Astrocyte (in vitro differentiated cells and primary cell): ENCODE measurements at regions not wholly inside any gene's neighbourhood (a gene's known extent, or its start where the extent isn't known, plus 50 kb on each side); places are given as distances from the start of the nearest gene placed in this dataset.

ENCODE experiments used
- DNase-seq: peaks from one replicate; pipeline ENCODE4 v3.0.0-alpha.2; 2010; ENCODE audit warnings: low read depth
- FAIRE-seq: peaks from 2 replicates; lab custom pipeline; 2011; peaks lifted over from hg19 to GRCh38; lab: Jason Lieb, UNC
- H2AFZ ChIP-seq: 2 replicates; pipeline ENCODE4 v1.6.0; 2012; ENCODE audit warnings: low read depth, low read length, inconsistent platforms
- H3K27ac ChIP-seq: 2 replicates; pipeline ENCODE4 v1.5.1; 2011; ENCODE audit warnings: low read depth, low read length, inconsistent platforms
- H3K27me3 ChIP-seq: 2 replicates; pipeline ENCODE4 v1.6.0; 2011; ENCODE audit warnings: low read length, inconsistent platforms; ENCODE audit not compliant: insufficient read depth
- H3K36me3 ChIP-seq: 2 replicates; pipeline ENCODE4 v1.5.1; 2011; ENCODE audit warnings: low read length, inconsistent platforms; ENCODE audit not compliant: insufficient read depth
- H3K4me1 ChIP-seq: 2 replicates; pipeline ENCODE4 v1.5.1; 2011; ENCODE audit warnings: low read length, inconsistent platforms; ENCODE audit not compliant: insufficient read depth
- H3K4me2 ChIP-seq: 2 replicates; pipeline ENCODE4 v1.6.0; 2012; ENCODE audit warnings: low read length, inconsistent platforms
- H3K4me3 ChIP-seq: 2 replicates; pipeline ENCODE4 v1.5.1; 2011; ENCODE audit warnings: low read depth, mild to moderate bottlenecking, low read length, inconsistent platforms; ENCODE audit not compliant: insufficient read depth
- H3K79me2 ChIP-seq: 2 replicates; pipeline ENCODE4 v1.6.0; 2012; ENCODE audit warnings: mild to moderate bottlenecking, low read length, inconsistent platforms; ENCODE audit not compliant: insufficient read depth
- H3K9ac ChIP-seq: 2 replicates; pipeline ENCODE4 v1.6.0; 2012; ENCODE audit warnings: mild to moderate bottlenecking, low read length, inconsistent platforms
- H3K9me3 ChIP-seq: 2 replicates; pipeline ENCODE4 v1.5.1; 2012; ENCODE audit warnings: low read depth, mild to moderate bottlenecking, low read length, inconsistent platforms; ENCODE audit not compliant: insufficient read depth
- H4K20me1 ChIP-seq: 2 replicates; pipeline ENCODE4 v1.6.0; 2012; ENCODE audit warnings: low read length, inconsistent platforms; ENCODE audit not compliant: insufficient read depth
- H3K27ac Mint-ChIP-seq: one replicate; pipeline ENCODE4 v1.8.0; 2021; ENCODE audit warnings: mild to moderate bottlenecking, mixed read lengths; ENCODE audit not compliant: unreplicated experiment
- H3K27me3 Mint-ChIP-seq: one replicate; pipeline ENCODE4 v1.8.0; 2021; ENCODE audit warnings: low read depth, mixed read lengths; ENCODE audit not compliant: unreplicated experiment
- H3K36me3 Mint-ChIP-seq: one replicate; pipeline ENCODE4 v1.8.0; 2021; ENCODE audit warnings: low read depth, mixed read lengths; ENCODE audit not compliant: unreplicated experiment
- H3K4me1 Mint-ChIP-seq: one replicate; pipeline ENCODE4 v1.8.0; 2021; ENCODE audit warnings: low read depth, mixed read lengths; ENCODE audit not compliant: unreplicated experiment
- H3K4me3 Mint-ChIP-seq: one replicate; pipeline ENCODE4 v1.8.0; 2021; ENCODE audit warnings: mild to moderate bottlenecking, moderate library complexity, mixed read lengths; ENCODE audit not compliant: unreplicated experiment
- H3K9me3 Mint-ChIP-seq: one replicate; pipeline ENCODE4 v1.8.0; 2021; ENCODE audit warnings: mild to moderate bottlenecking, mixed read lengths; ENCODE audit not compliant: unreplicated experiment
- EZH2 ChIP-seq: IDR thresholded peaks from 2 replicates; pipeline ENCODE4 v1.6.1; 2012; ENCODE audit warnings: mild to moderate bottlenecking, low read length, inconsistent platforms; ENCODE audit not compliant: insufficient read depth
- TF ChIP-seq, protein P1 (sequence below): IDR thresholded peaks from 2 replicates; pipeline ENCODE4 v1.5.1; 2011; ENCODE audit warnings: low read depth, mild to moderate bottlenecking, inconsistent platforms, low read length, moderate library complexity; ENCODE audit not compliant: insufficient read depth

DNA sequence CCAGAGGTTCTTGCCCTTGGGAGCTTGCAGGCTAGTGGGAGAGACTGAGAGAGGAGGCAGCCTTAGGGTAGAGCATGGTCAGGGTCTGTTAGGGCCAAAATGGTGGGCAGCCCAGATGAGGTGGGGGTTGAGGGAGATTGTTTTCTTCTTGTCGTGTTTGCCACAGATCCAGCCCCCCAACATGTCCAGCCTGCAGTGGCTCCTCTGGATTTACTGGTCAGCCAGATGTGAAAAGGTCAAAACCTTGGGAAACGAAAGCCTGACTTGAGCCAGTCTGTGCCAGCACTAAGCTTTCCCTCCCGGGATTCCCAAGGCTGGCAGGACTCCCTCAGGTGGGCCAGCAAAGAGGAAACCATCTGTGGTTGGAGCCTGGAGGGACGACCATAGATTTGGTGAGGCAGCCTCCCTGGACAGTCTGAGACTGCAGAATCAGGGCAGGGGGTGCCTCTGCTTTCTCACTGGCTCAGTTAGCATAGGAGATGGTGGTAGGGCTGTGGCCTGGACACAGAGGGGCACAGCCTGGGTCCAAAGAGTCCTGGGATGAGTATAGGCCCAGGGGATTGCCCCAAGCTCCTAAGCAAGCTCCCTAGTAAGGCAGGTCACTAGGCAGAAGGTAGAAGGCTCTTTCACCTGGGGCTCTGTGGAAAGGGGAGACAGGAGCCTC, 51.2 kb upstream of the PRR23C start:
- Mint-ChIP-seq H3K4me1 (no peaks in the 10 kb centered on the region), H3K27ac (no peak overlapping the region), H3K9me3 (no peaks in the 10 kb centered on the region), H3K4me3 (no peak overlapping the region), H3K27me3 (peaks cover 25% of the 10 kb centered on the region), H3K36me3 (no peaks in the 10 kb centered on the region)
- H3K9me3 ChIP-seq: no peaks in the 10 kb centered on the region
- FAIRE-seq (no peak), DNase-seq (no peak)
- peaks cover 6% of the 10 kb centered on the region for H3K27me3 ChIP-seq
- no peaks in the 10 kb centered on the region for H4K20me1 ChIP-seq
- no peak overlapping the region for H3K4me3 ChIP-seq
- H3K9ac ChIP-seq: no peak overlapping the region
- no peaks in the 10 kb centered on the region for H3K79me2 ChIP-seq
- no peak overlapping the region for H3K27ac ChIP-seq
- no peak overlapping the region for H2AFZ ChIP-seq
- H3K4me2 ChIP-seq: no peak overlapping the region
- H3K36me3 ChIP-seq: no peaks in the 10 kb centered on the region
- H3K4me1 ChIP-seq: no peaks in the 10 kb centered on the region
- TF ChIP-seq EZH2: no peak
- TF ChIP-seq, protein P1, sequence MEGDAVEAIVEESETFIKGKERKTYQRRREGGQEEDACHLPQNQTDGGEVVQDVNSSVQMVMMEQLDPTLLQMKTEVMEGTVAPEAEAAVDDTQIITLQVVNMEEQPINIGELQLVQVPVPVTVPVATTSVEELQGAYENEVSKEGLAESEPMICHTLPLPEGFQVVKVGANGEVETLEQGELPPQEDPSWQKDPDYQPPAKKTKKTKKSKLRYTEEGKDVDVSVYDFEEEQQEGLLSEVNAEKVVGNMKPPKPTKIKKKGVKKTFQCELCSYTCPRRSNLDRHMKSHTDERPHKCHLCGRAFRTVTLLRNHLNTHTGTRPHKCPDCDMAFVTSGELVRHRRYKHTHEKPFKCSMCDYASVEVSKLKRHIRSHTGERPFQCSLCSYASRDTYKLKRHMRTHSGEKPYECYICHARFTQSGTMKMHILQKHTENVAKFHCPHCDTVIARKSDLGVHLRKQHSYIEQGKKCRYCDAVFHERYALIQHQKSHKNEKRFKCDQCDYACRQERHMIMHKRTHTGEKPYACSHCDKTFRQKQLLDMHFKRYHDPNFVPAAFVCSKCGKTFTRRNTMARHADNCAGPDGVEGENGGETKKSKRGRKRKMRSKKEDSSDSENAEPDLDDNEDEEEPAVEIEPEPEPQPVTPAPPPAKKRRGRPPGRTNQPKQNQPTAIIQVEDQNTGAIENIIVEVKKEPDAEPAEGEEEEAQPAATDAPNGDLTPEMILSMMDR: no peak

DNA sequence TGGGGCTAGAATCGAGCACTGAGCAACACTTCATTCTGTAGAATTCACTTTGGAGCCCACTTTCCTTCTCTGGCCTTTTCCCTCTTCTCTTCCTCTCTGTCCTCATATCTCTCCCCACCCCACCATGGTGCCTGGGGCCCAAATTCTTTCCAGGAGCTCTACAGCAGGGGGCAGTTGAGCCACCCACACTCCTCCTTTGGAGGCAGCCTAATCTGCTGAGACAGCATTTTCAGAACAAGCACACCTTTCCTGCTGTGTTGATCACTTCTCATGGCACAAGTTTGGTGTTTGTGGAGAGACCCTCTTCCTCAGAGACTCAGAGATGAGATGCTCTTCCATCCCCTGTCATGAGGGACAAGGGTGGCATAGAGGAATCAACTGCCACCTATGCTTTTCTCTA, 52.0 kb upstream of the PRR23C start:
- Histone ChIP-seq H3K27ac (no peak overlapping the region), H4K20me1 (no peaks in the 10 kb centered on the region), H3K4me1 (no peaks in the 10 kb centered on the region), H3K9ac (no peak overlapping the region), H3K4me2 (no peak overlapping the region), H3K27me3 (peaks cover 3% of the 10 kb centered on the region), H3K36me3 (no peaks in the 10 kb centered on the region), H3K4me3 (no peak overlapping the region), H3K79me2 (no peaks in the 10 kb centered on the region), H2AFZ (no peak overlapping the region), H3K9me3 (no peaks in the 10 kb centered on the region)
- FAIRE-seq (no peak), DNase-seq (no peak)
- Mint-ChIP-seq H3K27ac (no peak overlapping the region), H3K4me1 (no peaks in the 10 kb centered on the region), H3K27me3 (peaks cover 33% of the 10 kb centered on the region), H3K36me3 (no peaks in the 10 kb centered on the region), H3K4me3 (no peak overlapping the region), H3K9me3 (no peaks in the 10 kb centered on the region)
- TF ChIP-seq, protein P1: no peak
- TF ChIP-seq EZH2: no peak

DNA sequence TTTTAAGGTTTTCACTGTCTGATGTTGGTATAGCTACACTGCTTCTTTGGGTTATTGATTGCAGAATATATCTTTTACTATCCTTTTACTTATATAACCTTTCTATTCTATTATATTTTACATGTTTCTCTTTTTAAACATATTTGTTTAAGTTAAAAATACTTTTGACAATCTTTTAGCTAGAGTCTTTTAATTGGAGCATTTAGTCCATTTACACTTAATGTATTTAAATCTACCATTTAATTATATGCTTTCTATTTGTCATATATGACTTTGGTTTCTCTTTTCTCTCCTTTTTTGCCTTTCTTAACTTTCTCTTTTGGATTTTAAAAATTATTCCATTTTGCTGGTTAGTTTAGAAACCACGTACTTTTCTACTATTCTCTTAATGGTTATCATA, 53.7 kb upstream of the PRR23C start:
- H3K27ac ChIP-seq: no peak overlapping the region
- Mint-ChIP-seq H3K36me3 (no peaks in the 10 kb centered on the region), H3K4me1 (no peaks in the 10 kb centered on the region), H3K9me3 (no peaks in the 10 kb centered on the region), H3K27ac (no peak overlapping the region), H3K27me3 (peaks cover 46% of the 10 kb centered on the region), H3K4me3 (no peak overlapping the region)
- H3K4me3 ChIP-seq: no peak overlapping the region
- no peaks in the 10 kb centered on the region for H3K36me3 ChIP-seq
- no peaks in the 10 kb centered on the region for H3K79me2 ChIP-seq
- peaks cover 6% of the 10 kb centered on the region for H3K27me3 ChIP-seq
- no peaks in the 10 kb centered on the region for H3K9me3 ChIP-seq
- TF ChIP-seq, protein P1: no peak
- TF ChIP-seq EZH2: no peak
- H4K20me1 ChIP-seq: no peaks in the 10 kb centered on the region
- DNase-seq (no peak), FAIRE-seq (no peak)
- H3K4me1 ChIP-seq: no peaks in the 10 kb centered on the region
- H2AFZ ChIP-seq: no peak overlapping the region
- no peak overlapping the region for H3K9ac ChIP-seq
- no peak overlapping the region for H3K4me2 ChIP-seq
